Kidney (tissue), 13 donors: ENCODE measurements at regions not wholly inside any gene's neighbourhood (a gene's known extent, or its start where the extent isn't known, plus 50 kb on each side); places are given as distances from the start of the nearest gene placed in this dataset.

Experiments used
- DNase-seq, 5 donors: peaks; one replicate each; pipeline ENCODE4 v3.0.0-alpha.2; 2013 to 2020
- FAIRE-seq: peaks from 2 replicates; lab custom pipeline; 2012; peaks lifted over from hg19 to GRCh38; lab: Jason Lieb, UNC
- H3K27ac ChIP-seq, 2 donors: one replicate each; pipeline ENCODE4 v1.7.0; 2013; ENCODE audit warnings: low read depth in 2 of 2, low read length in 2 of 2, inconsistent platforms in 1 of 2
- H3K27me3 ChIP-seq: one replicate; pipeline ENCODE4 v1.7.1; 2013; ENCODE audit warnings: low read length, inconsistent platforms; ENCODE audit not compliant: control insufficient read depth, insufficient read depth
- H3K36me3 ChIP-seq, 3 donors: one replicate each; pipeline versions ENCODE4 v1.7.0 to v1.7.1; 2013; ENCODE audit warnings: low read length in 3 of 3, control low read depth in 1 of 3, inconsistent platforms in 1 of 3; ENCODE audit not compliant: insufficient read depth in 3 of 3, control insufficient read depth in 2 of 3
- H3K4me1 ChIP-seq, 3 donors: one replicate each; pipeline versions ENCODE4 v1.7.0 to v1.7.1; 2013; ENCODE audit warnings: low read length in 3 of 3, inconsistent platforms in 1 of 3, low read depth in 1 of 3; ENCODE audit not compliant: control insufficient read depth in 2 of 3, insufficient read depth in 2 of 3
- H3K4me3 ChIP-seq, 3 donors: one replicate each; pipeline versions ENCODE4 v1.7.0 to v1.8.1; 2013; ENCODE audit warnings: low read length in 3 of 3, control low read depth in 1 of 3, inconsistent platforms in 1 of 3
- H3K9ac ChIP-seq, 3 donors: one replicate each; pipeline versions ENCODE4 v1.7.0 to v1.7.1; 2013; ENCODE audit warnings: low read length in 3 of 3, control low read depth in 1 of 3, inconsistent platforms in 1 of 3
- H3K9me3 ChIP-seq, 3 donors: one replicate each; pipeline versions ENCODE4 v1.7.0 to v1.7.1; 2013; ENCODE audit warnings: low read length in 3 of 3, control low read depth in 1 of 3, inconsistent platforms in 1 of 3; ENCODE audit not compliant: control insufficient read depth in 2 of 3, insufficient read depth in 1 of 3
- intact Hi-C: fragments of 100-400 bp; cut with DNase I; formaldehyde crosslinking; loops from one replicate; pipeline ENCODE4 v1.11.1; 2022
- TF ChIP-seq, protein P1 (sequence below): IDR thresholded peaks from 3 replicates; pipeline ENCODE4 v1.5.1; 2012; ENCODE audit warnings: mild to moderate bottlenecking, moderate library complexity, borderline replicate concordance; ENCODE audit not compliant: insufficient read depth; ENCODE audit errors: extremely low read depth
- donor health status: control.
- donor health status: control.
- donor health status: control.
- donor health status: control.
- donor health status: control.
- donor health status: DM: yes; HTN: yes; CAD: no.
- donor health status: Normal renal cell carcinoma (clear cell type).

DNA sequence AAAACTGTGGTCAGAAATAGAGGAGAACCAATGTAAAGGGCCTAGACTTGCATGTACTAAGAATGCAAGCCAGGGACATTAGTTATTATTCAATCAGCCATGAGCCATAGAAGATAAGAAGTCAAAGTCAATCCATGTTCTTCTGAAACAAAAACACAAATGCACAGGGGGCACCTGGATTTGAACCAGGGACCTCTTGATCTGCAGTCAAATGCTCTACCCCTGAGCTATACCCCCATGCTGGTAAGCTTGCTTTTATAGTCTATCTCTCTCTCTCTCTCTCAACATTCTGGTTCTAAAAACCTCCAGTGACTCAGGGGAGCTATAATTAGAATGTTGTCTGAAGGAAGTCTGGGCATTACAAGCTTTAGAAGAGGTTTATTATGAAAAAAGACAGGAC lies 85.6 kb upstream of the ACP3 start:
- no peak overlapping the region for H3K27ac ChIP-seq

DNA sequence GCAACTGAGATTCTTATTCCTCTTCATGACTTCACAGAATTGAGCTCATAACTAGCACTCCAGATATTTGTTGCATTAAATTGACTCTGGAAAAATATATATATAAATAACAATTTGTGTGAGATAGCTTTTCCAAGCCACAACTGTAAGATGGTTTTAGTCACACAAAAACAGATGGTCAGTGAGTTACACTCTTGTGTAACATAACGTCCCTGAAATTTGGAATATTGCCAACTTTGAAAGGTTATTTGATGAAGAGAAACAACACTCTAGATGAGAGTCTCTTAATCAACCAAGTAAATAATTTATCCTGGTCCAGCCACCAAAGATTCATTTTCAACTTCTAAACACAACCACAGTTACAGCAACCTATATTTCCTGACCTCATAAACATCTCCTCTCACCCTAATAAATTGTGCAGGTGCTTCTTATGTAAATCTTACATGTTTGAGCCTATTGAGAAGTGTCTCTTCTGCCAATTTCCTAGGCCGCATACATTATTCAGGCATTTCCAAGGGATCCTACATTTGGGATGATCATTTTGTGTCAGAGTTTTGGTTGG lies 84.9 kb upstream of the ACP3 start:
- intact Hi-C loops: no loop called here
- TF ChIP-seq, protein P1, sequence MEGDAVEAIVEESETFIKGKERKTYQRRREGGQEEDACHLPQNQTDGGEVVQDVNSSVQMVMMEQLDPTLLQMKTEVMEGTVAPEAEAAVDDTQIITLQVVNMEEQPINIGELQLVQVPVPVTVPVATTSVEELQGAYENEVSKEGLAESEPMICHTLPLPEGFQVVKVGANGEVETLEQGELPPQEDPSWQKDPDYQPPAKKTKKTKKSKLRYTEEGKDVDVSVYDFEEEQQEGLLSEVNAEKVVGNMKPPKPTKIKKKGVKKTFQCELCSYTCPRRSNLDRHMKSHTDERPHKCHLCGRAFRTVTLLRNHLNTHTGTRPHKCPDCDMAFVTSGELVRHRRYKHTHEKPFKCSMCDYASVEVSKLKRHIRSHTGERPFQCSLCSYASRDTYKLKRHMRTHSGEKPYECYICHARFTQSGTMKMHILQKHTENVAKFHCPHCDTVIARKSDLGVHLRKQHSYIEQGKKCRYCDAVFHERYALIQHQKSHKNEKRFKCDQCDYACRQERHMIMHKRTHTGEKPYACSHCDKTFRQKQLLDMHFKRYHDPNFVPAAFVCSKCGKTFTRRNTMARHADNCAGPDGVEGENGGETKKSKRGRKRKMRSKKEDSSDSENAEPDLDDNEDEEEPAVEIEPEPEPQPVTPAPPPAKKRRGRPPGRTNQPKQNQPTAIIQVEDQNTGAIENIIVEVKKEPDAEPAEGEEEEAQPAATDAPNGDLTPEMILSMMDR: no peak
- no peak overlapping the region for H3K4me3 ChIP-seq
- no peak for DNase-seq
- H3K9me3 ChIP-seq: no peaks in the 10 kb centered on the region
- no peak overlapping the region for H3K9ac ChIP-seq
- FAIRE-seq: no peak
- no peaks in the 10 kb centered on the region for H3K36me3 ChIP-seq
- no peaks in the 10 kb centered on the region for H3K4me1 ChIP-seq
- H3K27me3 ChIP-seq: no peaks in the 10 kb centered on the region
- no peak overlapping the region for H3K27ac ChIP-seq

More for the DNA sequence above, 85.6 kb upstream of the ACP3 start:
- intact Hi-C loops: no loop called here
- Histone ChIP-seq H3K36me3 (no peaks in the 10 kb centered on the region), H3K9me3 (no peaks in the 10 kb centered on the region), H3K9ac (no peak overlapping the region), H3K4me1 (no peaks in the 10 kb centered on the region), H3K27me3 (no peaks in the 10 kb centered on the region), H3K4me3 (no peak overlapping the region)
- DNase-seq: no peak
- FAIRE-seq: no peak
- TF ChIP-seq, protein P1: no peak

DNA sequence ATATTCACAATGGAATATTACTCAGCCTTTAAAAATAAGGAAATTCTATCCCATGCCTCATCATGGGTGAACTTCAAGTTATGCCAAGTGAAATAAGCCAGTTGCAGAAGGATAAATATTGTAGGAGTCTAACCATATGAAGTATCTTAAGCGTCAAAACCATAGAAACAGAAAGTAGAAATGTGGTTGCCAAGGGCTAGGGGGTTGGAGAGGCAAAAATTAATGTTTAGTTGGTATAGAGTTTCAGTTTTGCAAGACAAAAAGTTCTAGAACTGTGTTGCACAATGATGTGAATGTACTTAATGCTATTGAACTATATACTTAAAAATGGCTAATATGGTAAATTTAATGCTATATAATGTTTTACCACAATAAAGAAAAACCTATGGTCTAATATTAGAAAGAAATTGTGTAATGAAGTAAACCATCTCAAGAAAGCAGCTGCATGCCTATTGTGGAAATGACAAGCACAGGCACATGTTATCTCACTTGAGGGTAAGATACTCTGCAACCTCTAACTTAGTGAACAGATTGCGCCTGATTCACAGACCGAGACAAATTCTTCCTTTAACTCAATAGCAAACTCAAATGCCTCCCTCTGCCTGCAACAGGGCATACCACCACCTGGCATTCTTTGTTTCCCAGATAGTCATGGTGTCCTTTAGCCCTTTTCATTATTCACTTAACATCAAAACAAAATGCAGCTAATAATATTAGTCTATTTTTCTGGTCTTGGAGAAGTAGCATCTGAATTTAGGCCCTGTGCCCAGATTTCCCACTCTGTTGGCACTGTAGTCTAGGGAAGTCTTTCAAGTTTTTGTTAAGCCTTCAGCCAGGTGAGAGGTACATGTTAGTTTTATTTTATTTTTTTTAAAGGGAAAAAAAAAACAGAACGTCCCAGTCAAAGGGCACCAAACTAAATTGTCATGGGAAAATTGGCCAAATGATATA lies 80.2 kb upstream of the ACP3 start:
- no peak overlapping the region for H3K27ac ChIP-seq
- no peaks in the 10 kb centered on the region for H3K27me3 ChIP-seq
- H3K36me3 ChIP-seq: no peaks in the 10 kb centered on the region
- no peak for FAIRE-seq
- H3K4me3 ChIP-seq: no peak overlapping the region
- TF ChIP-seq, protein P1: no peak
- no peaks in the 10 kb centered on the region for H3K9me3 ChIP-seq
- no peak for DNase-seq
- H3K4me1 ChIP-seq: no peaks in the 10 kb centered on the region
- intact Hi-C loops: no loop called here
- no peak overlapping the region for H3K9ac ChIP-seq
